ENCODE measurements at regions not wholly inside any gene's neighbourhood (a gene's known extent, or its start where the extent isn't known, plus 50 kb on each side); places are given as distances from the start of the nearest gene placed in this dataset.
A peak's percentile ranks its signal among the peaks of the same experiment; 100 is the strongest.

- DNase-seq = no peak
- Histone ChIP-seq H3K9me3 (ENCODE audit: control insufficient read depth in 2 of 2, insufficient read depth in 1 of 2, low read depth in 1 of 2, low read length in 1 of 2) (peaks cover 0 to 2% of the 10 kb centered on the region in 2 donors), H3K36me3 (ENCODE audit: control insufficient read depth in 3 of 3, insufficient read depth in 2 of 3, low read depth in 1 of 3, low read length in 3 of 3) (no peaks in the 10 kb centered on the region), H3K4me1 (ENCODE audit: control insufficient read depth in 3 of 3, insufficient read depth in 2 of 3, low read depth in 1 of 3, low read length in 2 of 3) (no peaks in the 10 kb centered on the region), H3K27me3 (ENCODE audit: control insufficient read depth in 3 of 3, insufficient read depth in 3 of 3, low read length in 3 of 3) (no peaks in the 10 kb centered on the region), H3K4me3 (ENCODE audit: low read depth in 1 of 3, low read length in 3 of 3) (no peak overlapping the region), H3K27ac (ENCODE audit: low read depth in 1 of 3, low read length in 2 of 3) (no peak overlapping the region)
- no peak for FAIRE-seq
These were observed 74.8 kb upstream of the ADAM23 start for GRCh38 chr2:206368484-206368883.

DNA sequence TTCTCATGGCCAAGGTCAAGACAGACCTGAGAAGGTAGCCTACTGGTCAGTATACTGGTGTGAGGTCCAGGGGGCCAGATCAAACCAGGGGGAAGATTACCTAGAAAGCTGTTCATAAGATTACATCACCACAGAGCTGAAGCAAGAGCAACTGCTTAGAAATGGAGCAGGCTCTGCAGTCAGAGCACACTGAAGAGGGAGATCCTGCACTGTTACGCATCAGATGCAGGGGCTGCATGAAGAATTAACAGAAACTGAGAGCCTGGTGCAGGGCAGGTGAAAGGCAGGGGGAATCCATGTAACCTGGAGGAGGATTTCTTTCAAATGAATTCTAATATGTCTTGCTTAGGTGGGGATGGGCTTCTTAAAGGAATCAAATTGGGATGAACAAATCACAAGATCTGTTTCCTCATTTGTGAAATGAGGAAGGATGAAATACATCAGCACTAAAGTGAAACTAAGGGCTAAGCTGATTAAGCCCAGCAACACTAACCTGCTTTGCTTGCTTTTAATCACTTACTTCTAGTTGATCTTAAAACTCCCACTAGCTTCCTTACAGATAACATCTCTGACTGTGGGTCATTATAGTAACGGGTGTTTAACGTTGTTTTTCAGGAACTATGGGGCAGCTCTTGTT is 74.3 kb upstream of the ADAM23 start:
- H3K27ac ChIP-seq (ENCODE audit: low read depth in 1 of 3, low read length in 2 of 3) = no peak overlapping the region
- no peak overlapping the region for H3K4me3 ChIP-seq (ENCODE audit: low read depth in 1 of 3, low read length in 3 of 3)
- no peaks in the 10 kb centered on the region for H3K27me3 ChIP-seq (ENCODE audit: control insufficient read depth in 3 of 3, insufficient read depth in 3 of 3, low read length in 3 of 3)
- no peaks in the 10 kb centered on the region for H3K36me3 ChIP-seq (ENCODE audit: control insufficient read depth in 3 of 3, insufficient read depth in 2 of 3, low read depth in 1 of 3, low read length in 3 of 3)
- no peak for FAIRE-seq
- DNase-seq = no peak
- H3K9me3 ChIP-seq (ENCODE audit: control insufficient read depth in 2 of 2, insufficient read depth in 1 of 2, low read depth in 1 of 2, low read length in 1 of 2) = peaks cover 0 to 2% of the 10 kb centered on the region in 2 donors
- H3K4me1 ChIP-seq (ENCODE audit: control insufficient read depth in 3 of 3, insufficient read depth in 2 of 3, low read depth in 1 of 3, low read length in 2 of 3) = no peaks in the 10 kb centered on the region
- 32 to 41% (median 32%) methylated on average over 3 of the region's 3 CpGs for WGBS, 3 donors

- Histone ChIP-seq H3K36me3 (ENCODE audit: control insufficient read depth in 3 of 3, insufficient read depth in 2 of 3, low read depth in 1 of 3, low read length in 3 of 3) (no peaks in the 10 kb centered on the region), H3K4me3 (ENCODE audit: low read depth in 1 of 3, low read length in 3 of 3) (no peak overlapping the region), H3K4me1 (ENCODE audit: control insufficient read depth in 3 of 3, insufficient read depth in 2 of 3, low read depth in 1 of 3, low read length in 2 of 3) (no peaks in the 10 kb centered on the region), H3K9me3 (ENCODE audit: control insufficient read depth in 2 of 2, insufficient read depth in 1 of 2, low read depth in 1 of 2, low read length in 1 of 2) (peaks cover 0 to 7% of the 10 kb centered on the region in 2 donors), H3K27me3 (ENCODE audit: control insufficient read depth in 3 of 3, insufficient read depth in 3 of 3, low read length in 3 of 3) (peaks cover 0 to 4% (median 0%) of the 10 kb centered on the region in 3 donors), H3K27ac (ENCODE audit: low read depth in 1 of 3, low read length in 2 of 3) (no peak overlapping the region)
- FAIRE-seq = no peak
- no peak for DNase-seq
These were observed 67.4 kb upstream of the ADAM23 start for GRCh38 chr2:206375956-206376355.

DNA sequence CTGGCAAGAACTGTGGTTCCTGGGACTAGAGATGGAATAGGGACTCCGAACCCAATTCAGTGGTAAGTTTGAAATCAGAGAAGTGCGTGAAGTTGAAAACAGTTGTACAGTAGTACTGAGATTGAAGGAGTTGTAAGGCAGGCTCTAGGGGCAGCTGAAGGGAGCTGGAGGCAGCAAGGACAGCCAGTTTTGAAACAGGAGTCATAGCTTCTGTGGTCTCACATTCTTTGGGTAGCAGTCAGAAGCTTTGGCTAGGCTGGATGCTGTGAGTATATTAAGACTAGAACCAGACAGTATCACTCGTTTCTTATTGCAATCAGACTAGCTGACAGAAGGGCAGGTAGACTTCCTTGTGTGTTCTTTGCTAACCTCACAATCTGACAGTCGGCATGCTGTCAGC is 64.5 kb upstream of the ADAM23 start:
- 73 to 80% (median 77%) methylated on average over 4 of the region's 4 CpGs for WGBS, 3 donors

GRCh38 chr2:206379266-206379665 is 64.1 kb upstream of the ADAM23 start:
- H3K27ac ChIP-seq (ENCODE audit: low read depth in 1 of 3, low read length in 2 of 3) = no peak overlapping the region
- H3K4me3 ChIP-seq (ENCODE audit: low read depth in 1 of 3, low read length in 3 of 3) = no peak overlapping the region
- H3K27me3 ChIP-seq (ENCODE audit: control insufficient read depth in 3 of 3, insufficient read depth in 3 of 3, low read length in 3 of 3) = peaks cover 0 to 4% (median 0%) of the 10 kb centered on the region in 3 donors
- DNase-seq (peak in 1 of 2 donors; percentile 1), FAIRE-seq (no peak)
- H3K36me3 ChIP-seq (ENCODE audit: control insufficient read depth in 3 of 3, insufficient read depth in 2 of 3, low read depth in 1 of 3, low read length in 3 of 3) = no peaks in the 10 kb centered on the region
- H3K9me3 ChIP-seq (ENCODE audit: control insufficient read depth in 2 of 2, insufficient read depth in 1 of 2, low read depth in 1 of 2, low read length in 1 of 2) = peaks cover 0 to 5% of the 10 kb centered on the region in 2 donors
- 58 to 77% (median 65%) methylated on average over 1 of the region's 1 CpG for WGBS, 3 donors
- no peaks in the 10 kb centered on the region for H3K4me1 ChIP-seq (ENCODE audit: control insufficient read depth in 3 of 3, insufficient read depth in 2 of 3, low read depth in 1 of 3, low read length in 2 of 3)

More for the DNA sequence above, 64.5 kb upstream of the ADAM23 start:
- peaks cover 0 to 4% (median 0%) of the 10 kb centered on the region in 3 donors for H3K27me3 ChIP-seq (ENCODE audit: control insufficient read depth in 3 of 3, insufficient read depth in 3 of 3, low read length in 3 of 3)
- peaks cover 0 to 5% of the 10 kb centered on the region in 2 donors for H3K9me3 ChIP-seq (ENCODE audit: control insufficient read depth in 2 of 2, insufficient read depth in 1 of 2, low read depth in 1 of 2, low read length in 1 of 2)
- DNase-seq = no peak
- no peak for FAIRE-seq
- no peak overlapping the region for H3K27ac ChIP-seq (ENCODE audit: low read depth in 1 of 3, low read length in 2 of 3)
- no peaks in the 10 kb centered on the region for H3K4me1 ChIP-seq (ENCODE audit: control insufficient read depth in 3 of 3, insufficient read depth in 2 of 3, low read depth in 1 of 3, low read length in 2 of 3)
- H3K4me3 ChIP-seq (ENCODE audit: low read depth in 1 of 3, low read length in 3 of 3) = no peak overlapping the region
- no peaks in the 10 kb centered on the region for H3K36me3 ChIP-seq (ENCODE audit: control insufficient read depth in 3 of 3, insufficient read depth in 2 of 3, low read depth in 1 of 3, low read length in 3 of 3)

- H3K27me3 ChIP-seq (ENCODE audit: control insufficient read depth in 3 of 3, insufficient read depth in 3 of 3, low read length in 3 of 3) = peaks cover 0 to 4% (median 0%) of the 10 kb centered on the region in 3 donors
- H3K36me3 ChIP-seq (ENCODE audit: control insufficient read depth in 3 of 3, insufficient read depth in 2 of 3, low read depth in 1 of 3, low read length in 3 of 3) = no peaks in the 10 kb centered on the region
- no peaks in the 10 kb centered on the region for H3K4me1 ChIP-seq (ENCODE audit: control insufficient read depth in 3 of 3, insufficient read depth in 2 of 3, low read depth in 1 of 3, low read length in 2 of 3)
- 58 to 80% (median 68%) methylated on average over 3 of the region's 3 CpGs for WGBS, 3 donors
- no peak overlapping the region for H3K27ac ChIP-seq (ENCODE audit: low read depth in 1 of 3, low read length in 2 of 3)
- no peak overlapping the region for H3K4me3 ChIP-seq (ENCODE audit: low read depth in 1 of 3, low read length in 3 of 3)
- peaks cover 0 to 5% of the 10 kb centered on the region in 2 donors for H3K9me3 ChIP-seq (ENCODE audit: control insufficient read depth in 2 of 2, insufficient read depth in 1 of 2, low read depth in 1 of 2, low read length in 1 of 2)
- no peak for FAIRE-seq
- no peak for DNase-seq
These were observed 63.4 kb upstream of the ADAM23 start for GRCh38 chr2:206379886-206380285.

- 88 to 95% (median 94%) methylated on average over 2 of the region's 2 CpGs for WGBS, 3 donors
- FAIRE-seq (no peak), DNase-seq (no peak)
- Histone ChIP-seq H3K36me3 (ENCODE audit: control insufficient read depth in 3 of 3, insufficient read depth in 2 of 3, low read depth in 1 of 3, low read length in 3 of 3) (no peaks in the 10 kb centered on the region), H3K4me3 (ENCODE audit: low read depth in 1 of 3, low read length in 3 of 3) (no peak overlapping the region), H3K9me3 (ENCODE audit: control insufficient read depth in 2 of 2, insufficient read depth in 1 of 2, low read depth in 1 of 2, low read length in 1 of 2) (peaks cover 0 to 2% of the 10 kb centered on the region in 2 donors), H3K4me1 (ENCODE audit: control insufficient read depth in 3 of 3, insufficient read depth in 2 of 3, low read depth in 1 of 3, low read length in 2 of 3) (no peaks in the 10 kb centered on the region), H3K27ac (ENCODE audit: low read depth in 1 of 3, low read length in 2 of 3) (no peak overlapping the region), H3K27me3 (ENCODE audit: control insufficient read depth in 3 of 3, insufficient read depth in 3 of 3, low read length in 3 of 3) (peaks cover 0 to 4% (median 0%) of the 10 kb centered on the region in 3 donors)
These were observed 61.5 kb upstream of the ADAM23 start for GRCh38 chr2:206381881-206382280.

DNA sequence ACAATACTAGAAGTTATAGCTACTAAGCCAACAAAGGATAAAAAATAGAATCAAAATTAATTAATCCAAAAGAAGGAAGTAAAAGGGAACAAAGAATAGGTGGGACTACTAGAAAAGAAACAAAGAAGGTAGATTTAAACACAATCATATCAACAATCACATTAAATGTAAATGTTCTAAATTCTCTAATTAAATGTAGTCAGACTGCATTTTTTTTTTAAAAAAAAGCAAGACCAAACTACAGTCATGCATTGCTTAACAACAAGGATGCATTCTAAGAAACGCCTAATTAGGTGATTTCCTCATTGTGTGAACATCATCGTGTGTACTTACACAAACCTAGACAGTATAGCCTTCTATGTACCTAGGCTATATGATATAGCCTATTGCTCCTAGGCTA is 59.7 kb upstream of the ADAM23 start:
- no peak overlapping the region for H3K27ac ChIP-seq (ENCODE audit: low read depth in 1 of 3, low read length in 2 of 3)
- H3K4me1 ChIP-seq (ENCODE audit: control insufficient read depth in 3 of 3, insufficient read depth in 2 of 3, low read depth in 1 of 3, low read length in 2 of 3) = no peaks in the 10 kb centered on the region
- no peak overlapping the region for H3K4me3 ChIP-seq (ENCODE audit: low read depth in 1 of 3, low read length in 3 of 3)
- no peak for FAIRE-seq
- no peaks in the 10 kb centered on the region for H3K9me3 ChIP-seq (ENCODE audit: control insufficient read depth in 2 of 2, insufficient read depth in 1 of 2, low read depth in 1 of 2, low read length in 1 of 2)
- DNase-seq = no peak
- WGBS, 3 donors = 70 to 79% (median 76%) methylated on average over 2 of the region's 2 CpGs
- H3K27me3 ChIP-seq (ENCODE audit: control insufficient read depth in 3 of 3, insufficient read depth in 3 of 3, low read length in 3 of 3) = peaks cover 0 to 4% (median 0%) of the 10 kb centered on the region in 3 donors
- H3K36me3 ChIP-seq (ENCODE audit: control insufficient read depth in 3 of 3, insufficient read depth in 2 of 3, low read depth in 1 of 3, low read length in 3 of 3) = no peaks in the 10 kb centered on the region

DNA sequence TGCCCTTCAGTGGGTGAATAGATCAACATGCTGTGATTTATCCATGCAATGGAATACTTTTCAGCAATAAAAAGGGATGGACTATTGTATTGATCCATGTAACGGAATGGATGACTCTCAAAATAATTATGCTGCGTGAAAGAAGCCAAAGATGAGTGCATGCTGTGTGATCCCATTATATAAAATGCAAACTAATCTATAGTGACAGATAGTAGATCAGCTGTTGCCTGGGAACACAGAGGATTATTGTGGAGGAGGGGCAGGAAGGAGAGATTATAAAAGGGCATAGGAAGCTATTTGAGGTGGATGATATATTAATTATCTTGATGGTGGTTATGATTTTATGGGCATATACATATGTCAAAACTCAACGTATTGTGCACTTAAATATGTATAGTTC is 55.5 kb upstream of the ADAM23 start:
- Histone ChIP-seq H3K4me3 (ENCODE audit: low read depth in 1 of 3, low read length in 3 of 3) (no peak overlapping the region), H3K27me3 (ENCODE audit: control insufficient read depth in 3 of 3, insufficient read depth in 3 of 3, low read length in 3 of 3) (no peaks in the 10 kb centered on the region), H3K36me3 (ENCODE audit: control insufficient read depth in 3 of 3, insufficient read depth in 2 of 3, low read depth in 1 of 3, low read length in 3 of 3) (no peaks in the 10 kb centered on the region), H3K27ac (ENCODE audit: low read depth in 1 of 3, low read length in 2 of 3) (no peak overlapping the region), H3K4me1 (ENCODE audit: control insufficient read depth in 3 of 3, insufficient read depth in 2 of 3, low read depth in 1 of 3, low read length in 2 of 3) (no peaks in the 10 kb centered on the region), H3K9me3 (ENCODE audit: control insufficient read depth in 2 of 2, insufficient read depth in 1 of 2, low read depth in 1 of 2, low read length in 1 of 2) (no peaks in the 10 kb centered on the region)
- 66 to 75% (median 69%) methylated on average over 3 of the region's 3 CpGs for WGBS, 3 donors
- FAIRE-seq (no peak), DNase-seq (no peak)

All from small intestine (tissue), 7 donors.